Activated CD4-positive, alpha-beta T cell treated with anti-CD3 and anti-CD28 coated beads, Interleukin-10, Interleukin-2, amounts not matched to agents 100 ng/mL and 50 ng/mL, durations not matched to agents 16 hours and 8 hours (primary cell): ENCODE measurements at regions not wholly inside any gene's neighbourhood (a gene's known extent, or its start where the extent isn't known, plus 50 kb on each side); places are given as distances from the start of the nearest gene placed in this dataset.
A peak's percentile ranks its signal among the peaks of the same experiment; 100 is the strongest.

Experiments
- DNase-seq: peaks from one replicate; pipeline ENCODE4 v3.0.0-alpha.2; 2020

GRCh38 chr13:57450356-57450755 is 181.2 kb upstream of the PCDH17 start:
- no peak for DNase-seq

GRCh38 chr13:57452228-57452627 is 179.3 kb upstream of the PCDH17 start:
- DNase-seq = no peak

GRCh38 chr13:57470491-57470890 is 161.1 kb upstream of the PCDH17 start:
- DNase-seq = no peak

GRCh38 chr13:57491318-57491717 is 140.2 kb upstream of the PCDH17 start:
- DNase-seq = no peak

- no peak for DNase-seq
Observed at GRCh38 chr13:57507752-57508463, 123.6 kb upstream of the PCDH17 start.

- DNase-seq = no peak
Observed at GRCh38 chr13:57511603-57512002, 119.9 kb upstream of the PCDH17 start.

GRCh38 chr13:57527114-57527735 is 104.3 kb upstream of the PCDH17 start:
- no peak for DNase-seq

- DNase-seq = no peak
Observed at GRCh38 chr13:57531256-57531655, 100.3 kb upstream of the PCDH17 start.

- DNase-seq = no peak
Observed at GRCh38 chr13:57546942-57547341, 84.6 kb upstream of the PCDH17 start.

GRCh38 chr13:57552437-57552836 is 79.1 kb upstream of the PCDH17 start:
- no peak for DNase-seq

- DNase-seq = no peak
Observed at GRCh38 chr13:57553932-57554331, 77.6 kb upstream of the PCDH17 start.

GRCh38 chr13:57558051-57558467 is 73.5 kb upstream of the PCDH17 start:
- DNase-seq = peak; percentile 2

GRCh38 chr13:57568865-57569264 is 62.7 kb upstream of the PCDH17 start:
- no peak for DNase-seq

- DNase-seq = no peak
Observed at GRCh38 chr13:57569986-57570385, 61.6 kb upstream of the PCDH17 start.
